SU-DHL-6 (cell line): ENCODE measurements at regions not wholly inside any gene's neighbourhood (a gene's known extent, or its start where the extent isn't known, plus 50 kb on each side); places are given as distances from the start of the nearest gene placed in this dataset.

Experiments
- H2AFZ ChIP-seq: fragments of 200-600 bp; sonication (generic); 2 replicates; pipeline ENCODE4 v1.6.1; 2014; ENCODE audit warnings: low read depth, mild to moderate bottlenecking, moderate library complexity, mixed read lengths, antibody characterized with exemption, low read length; ENCODE audit not compliant: severe bottlenecking
- H3F3A ChIP-seq: fragments of 200-600 bp; shearing (Covaris generic); 2 replicates; pipeline ENCODE4 v1.6.0; 2016; ENCODE audit warnings: antibody characterized with exemption, mild to moderate bottlenecking; ENCODE audit not compliant: insufficient read depth
- H3K27ac ChIP-seq: fragments of 200-600 bp; sonication (generic); 2 replicates; pipeline ENCODE4 v1.5.1; 2016; ENCODE audit warnings: low read depth, mild to moderate bottlenecking, low read length, moderate library complexity, mixed read lengths
- H3K27me3 ChIP-seq: fragments of 200-600 bp; sonication (generic), shearing (Covaris generic); 2 replicates; pipeline ENCODE4 v1.6.0; 2014; ENCODE audit warnings: mild to moderate bottlenecking, low read length
- H3K36me3 ChIP-seq: fragments of 200-600 bp; sonication (generic); 2 replicates; pipeline ENCODE4 v1.6.1; 2014; ENCODE audit warnings: mild to moderate bottlenecking, low read length, mixed read lengths
- H3K4me2 ChIP-seq: fragments of 300-600, 200-600 bp; shearing (Covaris generic), sonication (generic); 2 replicates; pipeline ENCODE4 v1.6.0; 2014; ENCODE audit warnings: low read length, low read depth, mild to moderate bottlenecking; ENCODE audit not compliant: poor library complexity, severe bottlenecking
- H3K4me3 ChIP-seq: fragments of 200-600 bp; sonication (generic); 2 replicates; pipeline ENCODE4 v1.5.1; 2014; ENCODE audit warnings: antibody characterized with exemption, low read length, mild to moderate bottlenecking, mixed read lengths; ENCODE audit not compliant: insufficient read depth, poor library complexity, severe bottlenecking
- H3K79me2 ChIP-seq: fragments of 200-600 bp; sonication (generic); 2 replicates; pipeline ENCODE4 v1.6.1; 2014; ENCODE audit warnings: mild to moderate bottlenecking, low read length, moderate library complexity; ENCODE audit not compliant: insufficient read depth
- H3K9ac ChIP-seq: fragments of 200-600 bp; sonication (generic); 2 replicates; pipeline ENCODE4 v1.7.0; 2014; ENCODE audit warnings: mild to moderate bottlenecking, low read length
- H3K9me2 ChIP-seq: fragments of 200-600 bp; sonication (generic); replicated peaks from 2 replicates; pipeline ENCODE4 v1.6.1; 2014; ENCODE audit warnings: low read length; ENCODE audit not compliant: insufficient read depth
- H3K9me3 ChIP-seq: fragments of 200-600 bp; sonication (generic); 2 replicates; pipeline ENCODE4 v1.6.1; 2014; ENCODE audit warnings: low read length, mixed read lengths; ENCODE audit not compliant: insufficient read depth
- H4K20me1 ChIP-seq: fragments of 200-600 bp; sonication (generic); 2 replicates; pipeline ENCODE4 v1.6.1; 2014; ENCODE audit warnings: low read depth, mild to moderate bottlenecking, antibody characterized with exemption, low read length, moderate library complexity, mixed read lengths
- EZH2phosphoT487 ChIP-seq: fragments of 200-600 bp; sonication (generic), shearing (Covaris generic); conservative IDR thresholded peaks from 2 replicates; pipeline ENCODE4 v1.6.1; 2018; ENCODE audit warnings: mild to moderate bottlenecking, antibody characterized with exemption, low read length, moderate library complexity, mixed read lengths
- TF ChIP-seq, protein P1 (sequence below): fragments of 200-600 bp; sonication (generic); IDR thresholded peaks from one replicate; pipeline ENCODE4 v1.5.1; 2017; ENCODE audit warnings: antibody characterized with exemption, mild to moderate bottlenecking, low read length, moderate library complexity; ENCODE audit not compliant: insufficient read depth, poor library complexity, severe bottlenecking

DNA sequence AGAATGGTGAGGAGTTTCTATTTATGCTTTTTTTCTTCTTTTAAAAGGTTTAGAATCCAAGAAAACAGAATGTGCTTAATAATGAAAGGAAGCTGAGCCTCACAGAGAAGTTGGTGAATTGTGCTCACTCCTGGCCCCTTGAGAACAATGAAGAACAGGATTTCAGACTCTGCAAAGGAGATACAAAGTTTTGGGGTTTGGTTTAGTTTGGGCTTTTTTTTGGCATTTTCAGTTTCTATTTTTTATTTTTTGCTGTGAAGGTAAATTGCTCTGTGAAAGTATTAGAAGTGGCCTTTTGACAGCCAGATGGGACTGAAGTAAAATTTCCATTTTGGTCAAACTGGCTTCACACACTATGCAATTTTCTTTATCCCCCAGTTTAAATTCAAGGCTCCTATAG, 247.3 kb upstream of the GYPC start:
- Histone ChIP-seq H3K9me3 (no peaks in the 10 kb centered on the region), H3K4me3 (no peak overlapping the region), H3K79me2 (no peaks in the 10 kb centered on the region), H4K20me1 (no peaks in the 10 kb centered on the region), H3K27ac (no peak overlapping the region), H3K4me2 (no peak overlapping the region), H3K36me3 (no peaks in the 10 kb centered on the region), H3K27me3 (no peaks in the 10 kb centered on the region), H3K9ac (no peak overlapping the region), H2AFZ (no peak overlapping the region), H3K9me2 (no peaks in the 10 kb centered on the region), H3F3A (no peaks in the 10 kb centered on the region)
- TF ChIP-seq EZH2phosphoT487: no peak
- TF ChIP-seq, protein P1, sequence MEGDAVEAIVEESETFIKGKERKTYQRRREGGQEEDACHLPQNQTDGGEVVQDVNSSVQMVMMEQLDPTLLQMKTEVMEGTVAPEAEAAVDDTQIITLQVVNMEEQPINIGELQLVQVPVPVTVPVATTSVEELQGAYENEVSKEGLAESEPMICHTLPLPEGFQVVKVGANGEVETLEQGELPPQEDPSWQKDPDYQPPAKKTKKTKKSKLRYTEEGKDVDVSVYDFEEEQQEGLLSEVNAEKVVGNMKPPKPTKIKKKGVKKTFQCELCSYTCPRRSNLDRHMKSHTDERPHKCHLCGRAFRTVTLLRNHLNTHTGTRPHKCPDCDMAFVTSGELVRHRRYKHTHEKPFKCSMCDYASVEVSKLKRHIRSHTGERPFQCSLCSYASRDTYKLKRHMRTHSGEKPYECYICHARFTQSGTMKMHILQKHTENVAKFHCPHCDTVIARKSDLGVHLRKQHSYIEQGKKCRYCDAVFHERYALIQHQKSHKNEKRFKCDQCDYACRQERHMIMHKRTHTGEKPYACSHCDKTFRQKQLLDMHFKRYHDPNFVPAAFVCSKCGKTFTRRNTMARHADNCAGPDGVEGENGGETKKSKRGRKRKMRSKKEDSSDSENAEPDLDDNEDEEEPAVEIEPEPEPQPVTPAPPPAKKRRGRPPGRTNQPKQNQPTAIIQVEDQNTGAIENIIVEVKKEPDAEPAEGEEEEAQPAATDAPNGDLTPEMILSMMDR: no peak

GRCh38 chr2:126409850-126410249, 246.1 kb upstream of the GYPC start:
- H3K4me2 ChIP-seq: no peak overlapping the region
- H3K27me3 ChIP-seq: no peaks in the 10 kb centered on the region
- H2AFZ ChIP-seq: no peak overlapping the region
- no peak overlapping the region for H3K27ac ChIP-seq
- TF ChIP-seq EZH2phosphoT487: no peak
- TF ChIP-seq, protein P1: no peak
- H3F3A ChIP-seq: no peaks in the 10 kb centered on the region
- no peaks in the 10 kb centered on the region for H3K9me2 ChIP-seq
- no peaks in the 10 kb centered on the region for H3K9me3 ChIP-seq
- H3K36me3 ChIP-seq: no peaks in the 10 kb centered on the region
- H3K4me3 ChIP-seq: no peak overlapping the region
- no peaks in the 10 kb centered on the region for H3K79me2 ChIP-seq
- H4K20me1 ChIP-seq: no peaks in the 10 kb centered on the region
- H3K9ac ChIP-seq: no peak overlapping the region

DNA sequence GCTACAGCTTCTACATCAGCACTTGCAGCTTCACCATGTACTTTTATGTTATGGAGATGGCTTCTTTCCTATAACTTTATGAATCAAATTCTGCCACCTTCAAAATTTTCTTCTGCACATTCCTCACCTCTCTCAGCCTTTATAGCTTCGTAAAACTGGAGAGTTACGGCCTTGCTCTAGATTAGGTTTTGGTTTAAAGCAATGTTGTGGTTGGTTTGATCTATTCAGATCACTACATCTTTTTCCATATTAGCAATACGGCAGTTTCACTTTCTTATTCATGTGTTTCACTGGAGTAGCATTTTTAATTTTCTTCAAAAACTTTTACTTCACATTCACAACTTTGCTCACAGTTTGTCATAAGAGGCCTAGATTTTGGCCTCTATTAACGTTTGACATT, 242.9 kb upstream of the GYPC start:
- no peaks in the 10 kb centered on the region for H3K27me3 ChIP-seq
- no peak overlapping the region for H2AFZ ChIP-seq
- no peak overlapping the region for H3K4me3 ChIP-seq
- H3K9ac ChIP-seq: no peak overlapping the region
- H3F3A ChIP-seq: no peaks in the 10 kb centered on the region
- TF ChIP-seq, protein P1: no peak
- TF ChIP-seq EZH2phosphoT487: no peak
- H4K20me1 ChIP-seq: no peaks in the 10 kb centered on the region
- H3K27ac ChIP-seq: no peak overlapping the region
- no peak overlapping the region for H3K4me2 ChIP-seq
- H3K9me3 ChIP-seq: no peaks in the 10 kb centered on the region
- no peaks in the 10 kb centered on the region for H3K9me2 ChIP-seq
- H3K36me3 ChIP-seq: no peaks in the 10 kb centered on the region
- no peaks in the 10 kb centered on the region for H3K79me2 ChIP-seq

DNA sequence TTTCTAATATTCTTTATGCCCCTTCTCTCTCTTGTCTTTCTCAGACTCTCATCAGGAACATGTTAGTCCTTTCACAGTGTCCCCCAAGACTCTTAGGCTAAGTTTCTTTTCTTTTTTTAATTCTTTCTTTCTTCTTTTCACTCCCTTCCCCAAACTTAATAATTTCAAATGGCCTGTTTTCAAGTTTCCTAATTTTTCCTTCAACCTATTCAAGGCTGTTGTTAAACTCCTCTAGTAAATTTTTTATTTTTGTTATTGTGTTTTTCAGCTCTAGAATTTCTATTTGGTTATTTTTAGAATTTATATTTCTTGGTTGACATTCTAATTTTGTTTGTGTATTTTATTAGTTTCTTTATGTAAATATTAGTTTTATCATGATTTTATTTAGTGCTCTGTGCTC, 236.6 kb upstream of the GYPC start:
- Histone ChIP-seq H3F3A (no peaks in the 10 kb centered on the region), H3K79me2 (no peaks in the 10 kb centered on the region), H3K9ac (no peak overlapping the region), H3K9me2 (no peaks in the 10 kb centered on the region), H3K36me3 (no peaks in the 10 kb centered on the region; the same call in 1 of the 2 replicates), H2AFZ (no peak overlapping the region), H3K9me3 (no peaks in the 10 kb centered on the region), H3K27me3 (no peaks in the 10 kb centered on the region), H3K4me3 (no peak overlapping the region), H4K20me1 (no peaks in the 10 kb centered on the region), H3K27ac (no peak overlapping the region), H3K4me2 (no peak overlapping the region)
- TF ChIP-seq, protein P1: no peak
- TF ChIP-seq EZH2phosphoT487: no peak
